Heart left ventricle (tissue), 13 donors: ENCODE measurements at regions not wholly inside any gene's neighbourhood (a gene's known extent, or its start where the extent isn't known, plus 50 kb on each side); places are given as distances from the start of the nearest gene placed in this dataset.
"Not testable (repeated sequence)": the region's sequence is repeated elsewhere in the genome, so short reads cannot be mapped to it uniquely, and the experiment has no call there.

Experiments
- POLR2A ChIP-seq, 2 donors: fragments of 450-650 bp; IDR thresholded peaks; one replicate each; pipeline ENCODE4 v1.6.1; 2017; ENCODE audit warnings: antibody characterized with exemption in 2 of 2, mild to moderate bottlenecking in 2 of 2, moderate library complexity in 2 of 2
- TF ChIP-seq, protein P1 (sequence below), 12 donors: fragments of 200-600 bp; sonication (generic) in 4 of 12; IDR thresholded peaks; one replicate each; pipeline versions ENCODE4 v1.5.0 to v1.8.0; 2018 to 2022; ENCODE audit warnings: antibody characterized with exemption in 12 of 12, mild to moderate bottlenecking in 5 of 12
- donor health status: ischemic (EF 13 %, LVEDD 7.1; RV severe dilation, severe dysfunction).
- donor health status: DM: no; HTN: yes; CAD: no.
- donor health status: DM: no; HTN: no; CAD: no.
- donor health status: ischemic (EF 25% LVEDD 6.9; RV normal size, moderate dysfunction).
- donor health status: ischemic (EF 25% LVEDD 5.7; RV mildly dilated, moderate dysfunction).
- donor health status: ischemic (EF 35%, LVEDD 5.7; RV mildly dilated, moderate dysfunction).
- donor health status: nonischemic (EF 11% LVEDD 7.7; RV severe dilation, severe dysfunction).
- donor health status: DM: yes; HTN: yes; CAD: no.
- donor health status: PGD.
- donor health status: ischemic (EF 29% LVEDD 5.4; RV normal size, mild dysfunction).
- donor health status: nonischemic (EF 23%, LVEDD 6.1; RV moderate dilation, normal function).

DNA sequence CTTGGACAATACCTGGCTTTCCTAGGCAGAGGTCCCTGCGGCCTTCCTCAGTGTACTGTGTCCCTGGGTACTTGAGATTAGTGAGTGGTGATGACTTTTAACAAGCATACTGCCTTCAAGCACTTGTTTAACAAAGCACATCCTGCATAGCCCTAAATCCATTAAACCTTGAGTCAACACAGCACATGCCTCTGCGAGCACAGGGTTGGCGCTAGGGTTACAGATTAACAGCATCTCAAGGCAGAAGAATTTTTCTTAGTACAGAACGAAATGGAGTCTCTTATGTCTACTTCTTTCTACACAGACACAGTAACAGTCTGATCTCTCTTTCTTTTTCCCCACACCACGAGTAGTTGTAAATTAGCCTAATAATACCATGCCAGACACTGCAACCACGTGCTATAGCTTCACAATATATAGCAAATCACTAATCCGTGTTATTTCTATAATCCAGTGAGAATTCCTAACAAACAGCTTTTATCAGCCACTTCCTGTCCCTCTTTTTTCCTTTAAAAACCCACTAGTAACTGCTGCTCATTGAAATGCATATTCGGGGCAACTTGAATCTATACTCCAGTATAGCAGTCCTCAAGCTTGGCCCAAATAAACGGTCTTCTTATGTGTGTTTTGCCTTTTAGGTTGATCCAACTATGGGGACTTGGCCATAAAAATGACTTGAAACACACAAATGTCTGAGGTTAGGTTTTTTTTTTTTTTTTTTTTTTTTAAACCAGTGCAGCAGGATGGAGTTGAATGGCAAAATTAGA lies 102.9 kb upstream of the MTLN start:
- TF ChIP-seq, protein P1, sequence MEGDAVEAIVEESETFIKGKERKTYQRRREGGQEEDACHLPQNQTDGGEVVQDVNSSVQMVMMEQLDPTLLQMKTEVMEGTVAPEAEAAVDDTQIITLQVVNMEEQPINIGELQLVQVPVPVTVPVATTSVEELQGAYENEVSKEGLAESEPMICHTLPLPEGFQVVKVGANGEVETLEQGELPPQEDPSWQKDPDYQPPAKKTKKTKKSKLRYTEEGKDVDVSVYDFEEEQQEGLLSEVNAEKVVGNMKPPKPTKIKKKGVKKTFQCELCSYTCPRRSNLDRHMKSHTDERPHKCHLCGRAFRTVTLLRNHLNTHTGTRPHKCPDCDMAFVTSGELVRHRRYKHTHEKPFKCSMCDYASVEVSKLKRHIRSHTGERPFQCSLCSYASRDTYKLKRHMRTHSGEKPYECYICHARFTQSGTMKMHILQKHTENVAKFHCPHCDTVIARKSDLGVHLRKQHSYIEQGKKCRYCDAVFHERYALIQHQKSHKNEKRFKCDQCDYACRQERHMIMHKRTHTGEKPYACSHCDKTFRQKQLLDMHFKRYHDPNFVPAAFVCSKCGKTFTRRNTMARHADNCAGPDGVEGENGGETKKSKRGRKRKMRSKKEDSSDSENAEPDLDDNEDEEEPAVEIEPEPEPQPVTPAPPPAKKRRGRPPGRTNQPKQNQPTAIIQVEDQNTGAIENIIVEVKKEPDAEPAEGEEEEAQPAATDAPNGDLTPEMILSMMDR (IDR thresholded peaks at IDR 0.05) = not testable (repeated sequence)
- not testable (repeated sequence) for TF ChIP-seq POLR2A (IDR thresholded peaks at IDR 0.05)
